CD4-positive, alpha-beta T cell treated with Interleukin-4 for 4 hours (primary cell): ENCODE measurements at regions not wholly inside any gene's neighbourhood (a gene's known extent, or its start where the extent isn't known, plus 50 kb on each side); places are given as distances from the start of the nearest gene placed in this dataset.
A peak's percentile ranks its signal among the peaks of the same experiment; 100 is the strongest.

ENCODE experiments used
- DNase-seq: peaks from one replicate; pipeline ENCODE4 v3.0.0-alpha.2; 2020

GRCh38 chr6:16974704-16975359 lies 127.0 kb upstream of the STMND1 start:
- DNase-seq, result no peak

GRCh38 chr6:16974387-16974673 lies 127.5 kb upstream of the STMND1 start:
- DNase-seq, result no peak

GRCh38 chr6:16973545-16974386 lies 128.1 kb upstream of the STMND1 start:
- no peak for DNase-seq

- no peak for DNase-seq
These were observed 128.8 kb upstream of the STMND1 start for GRCh38 chr6:16973051-16973450.

- DNase-seq, result no peak
These were observed 129.3 kb upstream of the STMND1 start for GRCh38 chr6:16972535-16972934.

- DNase-seq, result no peak
These were observed 131.9 kb upstream of the STMND1 start for GRCh38 chr6:16969699-16970655.

GRCh38 chr6:16968101-16968500 lies 133.7 kb upstream of the STMND1 start:
- DNase-seq, result no peak

GRCh38 chr6:16967470-16967817 lies 134.4 kb upstream of the STMND1 start:
- DNase-seq, result no peak

- DNase-seq, result no peak
These were observed 134.9 kb upstream of the STMND1 start for GRCh38 chr6:16966791-16967469.

GRCh38 chr6:16965689-16966088 lies 136.2 kb upstream of the STMND1 start:
- no peak for DNase-seq

- DNase-seq, result peak; percentile 53
These were observed 137.0 kb upstream of the STMND1 start for GRCh38 chr6:16964553-16965499.

- no peak for DNase-seq
These were observed 140.3 kb upstream of the STMND1 start for GRCh38 chr6:16961577-16961976.

- no peak for DNase-seq
These were observed 142.1 kb upstream of the STMND1 start for GRCh38 chr6:16959789-16960188.

- peak; percentile 28 for DNase-seq
These were observed 145.5 kb upstream of the STMND1 start for GRCh38 chr6:16956361-16956760.

GRCh38 chr6:16955899-16956298 lies 146.0 kb upstream of the STMND1 start:
- DNase-seq, result no peak

- no peak for DNase-seq
These were observed 147.9 kb upstream of the STMND1 start for GRCh38 chr6:16953905-16954304.

- no peak for DNase-seq
These were observed 148.4 kb upstream of the STMND1 start for GRCh38 chr6:16953446-16953845.

GRCh38 chr6:16950825-16951495 lies 150.9 kb upstream of the STMND1 start:
- DNase-seq, result no peak

- DNase-seq, result no peak
These were observed 151.5 kb upstream of the STMND1 start for GRCh38 chr6:16950302-16950701.

- DNase-seq, result no peak
These were observed 152.1 kb upstream of the STMND1 start for GRCh38 chr6:16949716-16950115.

GRCh38 chr6:16948396-16948795 lies 153.5 kb upstream of the STMND1 start:
- DNase-seq, result no peak
